ENCODE measurements at regions not wholly inside any gene's neighbourhood (a gene's known extent, or its start where the extent isn't known, plus 50 kb on each side); places are given as distances from the start of the nearest gene placed in this dataset.

DNA sequence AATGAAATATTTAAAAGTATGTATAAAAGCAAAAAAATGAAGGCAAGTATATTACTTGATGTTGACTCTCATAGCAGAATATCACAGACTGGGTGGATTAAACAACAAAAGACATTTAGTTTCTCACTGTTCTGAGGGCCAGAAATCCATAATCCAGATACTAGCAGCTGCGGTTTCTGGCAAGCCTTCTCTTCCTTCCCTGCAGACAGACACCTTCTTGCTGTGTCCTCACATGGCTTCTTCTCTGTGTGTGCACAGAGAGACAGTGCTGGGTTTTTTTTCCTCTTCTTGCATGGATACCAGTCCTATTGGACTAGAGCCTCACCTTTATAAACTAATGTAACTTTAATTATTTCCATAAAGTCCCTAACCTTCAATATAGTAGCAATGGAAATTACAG, 127.9 kb upstream of the AKR1E2 start:
- Histone ChIP-seq H3K27me3 (ENCODE audit: control insufficient read depth in 2 of 2, insufficient read depth in 2 of 2, low read length in 2 of 2) (no peaks in the 10 kb centered on the region; a peak in 1 of 5 replicates), H3K9ac (ENCODE audit: insufficient read depth in 1 of 2, low read depth in 2 of 2, low read length in 2 of 2) (no peak overlapping the region), H3K79me2 (ENCODE audit: control insufficient read depth, insufficient read depth, low read length) (no peaks in the 10 kb centered on the region), H3K4me1 (replicated peaks in 1 of 2; ENCODE audit: control insufficient read depth in 2 of 2, insufficient read depth in 2 of 2, low read length in 2 of 2) (no peaks in the 10 kb centered on the region), H3K9me1 (ENCODE audit: control insufficient read depth, insufficient read depth, low read length) (no peaks in the 10 kb centered on the region), H3K27ac (ENCODE audit: extremely low read depth, low read depth, low read length) (no peak overlapping the region), H3K9me3 (replicated peaks; ENCODE audit: control insufficient read depth, insufficient read depth, low read depth, low read length) (no peaks in the 10 kb centered on the region), H4K20me1 (replicated peaks; ENCODE audit: control insufficient read depth, insufficient read depth, low read length) (no peaks in the 10 kb centered on the region), H3K4me2 (ENCODE audit: insufficient read depth, low read length) (no peak overlapping the region), H3K4me3 (no peak overlapping the region), H3K36me3 (ENCODE audit: control insufficient read depth, insufficient read depth, low read length) (no peaks in the 10 kb centered on the region), H2AFZ (ENCODE audit: low read depth, low read length) (no peak overlapping the region)
- DNase-seq (ENCODE audit: extremely low read depth in 1 of 4, low spot score in 3 of 4) (no peak), ATAC-seq (no peak), FAIRE-seq (no peak)
- 0% methylated on average over 1 of the region's 1 CpG for WGBS (ENCODE audit: insufficient coverage, low coverage, missing lambda C conversion rate)
- intact Hi-C loops (cut with micrococcal nuclease) = no loop called here
- ChIA-PET CTCF (ENCODE audit: low intra/inter-chr PET ratio) (no interaction called here), POLR2A (no interaction called here)
- in situ Hi-C loops (cut with MboI) = no loop called here
- BruUV-seq (replicated peaks) = no TSS peak
- TF ChIP-seq SIX5 (IDR thresholded peaks at IDR 0.05; ENCODE audit: borderline replicate concordance in 1 of 2, insufficient read depth in 1 of 2, low read depth in 1 of 2, low read length in 2 of 2) = no peak
- no peak for TF ChIP-seq HIVEP1 (CRISPR knock-in tag; IDR thresholded peaks at IDR 0.05)

DNA sequence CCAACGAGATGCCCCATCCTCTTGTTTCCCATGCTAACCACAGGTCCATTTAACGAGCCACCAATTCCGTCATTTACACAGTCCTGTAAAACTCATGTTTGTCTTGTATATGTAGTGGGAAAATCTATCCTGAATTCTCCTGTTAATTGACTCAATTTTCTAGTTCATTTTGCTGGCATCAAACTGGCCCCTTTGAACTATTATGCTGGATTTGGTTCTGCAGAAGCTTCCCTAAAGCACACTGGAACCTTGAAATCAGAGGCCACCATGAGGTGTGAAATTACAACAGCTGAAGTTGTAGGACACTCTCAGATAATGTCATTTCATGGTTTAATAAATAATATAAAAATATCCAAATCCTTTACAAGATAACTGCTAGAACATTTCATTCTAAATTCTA, 129.8 kb upstream of the AKR1E2 start:
- FAIRE-seq = no peak
- H3K27ac ChIP-seq (ENCODE audit: extremely low read depth, low read depth, low read length) = no peak overlapping the region
- DNase-seq (ENCODE audit: extremely low read depth in 1 of 4, low spot score in 3 of 4) = no peak
- no peak overlapping the region for H3K9ac ChIP-seq (ENCODE audit: insufficient read depth in 1 of 2, low read depth in 2 of 2, low read length in 2 of 2)
- H3K4me2 ChIP-seq (ENCODE audit: insufficient read depth, low read length) = no peak overlapping the region
- no peak overlapping the region for H2AFZ ChIP-seq (ENCODE audit: low read depth, low read length)
- in situ Hi-C loops (cut with MboI) (no loop called here), intact Hi-C loops (cut with micrococcal nuclease) (no loop called here)
- H3K27me3 ChIP-seq (ENCODE audit: control insufficient read depth in 2 of 2, insufficient read depth in 2 of 2, low read length in 2 of 2) = no peaks in the 10 kb centered on the region; a peak in 1 of 5 replicates
- H4K20me1 ChIP-seq (replicated peaks; ENCODE audit: control insufficient read depth, insufficient read depth, low read length) = no peaks in the 10 kb centered on the region
- CTCF ChIA-PET (ENCODE audit: low intra/inter-chr PET ratio) = no interaction called here
- TF ChIP-seq, protein P1, sequence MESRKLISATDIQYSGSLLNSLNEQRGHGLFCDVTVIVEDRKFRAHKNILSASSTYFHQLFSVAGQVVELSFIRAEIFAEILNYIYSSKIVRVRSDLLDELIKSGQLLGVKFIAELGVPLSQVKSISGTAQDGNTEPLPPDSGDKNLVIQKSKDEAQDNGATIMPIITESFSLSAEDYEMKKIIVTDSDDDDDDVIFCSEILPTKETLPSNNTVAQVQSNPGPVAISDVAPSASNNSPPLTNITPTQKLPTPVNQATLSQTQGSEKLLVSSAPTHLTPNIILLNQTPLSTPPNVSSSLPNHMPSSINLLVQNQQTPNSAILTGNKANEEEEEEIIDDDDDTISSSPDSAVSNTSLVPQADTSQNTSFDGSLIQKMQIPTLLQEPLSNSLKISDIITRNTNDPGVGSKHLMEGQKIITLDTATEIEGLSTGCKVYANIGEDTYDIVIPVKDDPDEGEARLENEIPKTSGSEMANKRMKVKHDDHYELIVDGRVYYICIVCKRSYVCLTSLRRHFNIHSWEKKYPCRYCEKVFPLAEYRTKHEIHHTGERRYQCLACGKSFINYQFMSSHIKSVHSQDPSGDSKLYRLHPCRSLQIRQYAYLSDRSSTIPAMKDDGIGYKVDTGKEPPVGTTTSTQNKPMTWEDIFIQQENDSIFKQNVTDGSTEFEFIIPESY (CRISPR knock-in tag; IDR thresholded peaks at IDR 0.05) = no peak
- TF ChIP-seq, protein P2, sequence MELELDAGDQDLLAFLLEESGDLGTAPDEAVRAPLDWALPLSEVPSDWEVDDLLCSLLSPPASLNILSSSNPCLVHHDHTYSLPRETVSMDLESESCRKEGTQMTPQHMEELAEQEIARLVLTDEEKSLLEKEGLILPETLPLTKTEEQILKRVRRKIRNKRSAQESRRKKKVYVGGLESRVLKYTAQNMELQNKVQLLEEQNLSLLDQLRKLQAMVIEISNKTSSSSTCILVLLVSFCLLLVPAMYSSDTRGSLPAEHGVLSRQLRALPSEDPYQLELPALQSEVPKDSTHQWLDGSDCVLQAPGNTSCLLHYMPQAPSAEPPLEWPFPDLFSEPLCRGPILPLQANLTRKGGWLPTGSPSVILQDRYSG (tag; conservative IDR thresholded peaks at IDR 0.05; ENCODE audit: low read depth) = no peak
- no peaks in the 10 kb centered on the region for H3K9me1 ChIP-seq (ENCODE audit: control insufficient read depth, insufficient read depth, low read length)
- POLR2A ChIA-PET = no interaction called here
- no peaks in the 10 kb centered on the region for H3K79me2 ChIP-seq (ENCODE audit: control insufficient read depth, insufficient read depth, low read length)
- no peaks in the 10 kb centered on the region for H3K4me1 ChIP-seq (replicated peaks in 1 of 2; ENCODE audit: control insufficient read depth in 2 of 2, insufficient read depth in 2 of 2, low read length in 2 of 2)
- ATAC-seq = no peak
- no peaks in the 10 kb centered on the region for H3K36me3 ChIP-seq (ENCODE audit: control insufficient read depth, insufficient read depth, low read length)
- 0% methylated on average over 3 of the region's 3 CpGs for WGBS (ENCODE audit: insufficient coverage, low coverage, missing lambda C conversion rate)
- H3K9me3 ChIP-seq (replicated peaks; ENCODE audit: control insufficient read depth, insufficient read depth, low read depth, low read length) = no peaks in the 10 kb centered on the region
- BruUV-seq (replicated peaks) = no TSS peak
- no peak overlapping the region for H3K4me3 ChIP-seq

All from K562 (cell line).